Ascending aorta (tissue), 2 donors: ENCODE measurements at regions not wholly inside any gene's neighbourhood (a gene's known extent, or its start where the extent isn't known, plus 50 kb on each side); places are given as distances from the start of the nearest gene placed in this dataset.

Experiments
- DNase-seq, 2 donors: peaks; one replicate each; pipeline ENCODE4 v3.0.0-alpha.2; 2019; ENCODE audit warnings: low spot score in 2 of 2
- H3K27ac ChIP-seq, 2 donors: fragments of 200-600 bp; sonication (generic); one replicate each; pipeline ENCODE4 v1.5.1; 2016 to 2017; ENCODE audit warnings: mild to moderate bottlenecking in 1 of 2
- H3K27me3 ChIP-seq: fragments of 200-600 bp; sonication (generic); one replicate; pipeline ENCODE4 v1.5.1; 2017
- H3K36me3 ChIP-seq, 2 donors: fragments of 200-600 bp; sonication (generic); one replicate each; pipeline ENCODE4 v1.5.1; 2016
- H3K4me1 ChIP-seq, 2 donors: fragments of 200-600 bp; sonication (generic); one replicate each; pipeline ENCODE4 v1.5.1; 2016 to 2017; ENCODE audit warnings: mild to moderate bottlenecking in 1 of 2
- H3K4me3 ChIP-seq, 2 donors: fragments of 200-600 bp; sonication (generic); one replicate each; pipeline ENCODE4 v1.5.1; 2016 to 2017; ENCODE audit warnings: mild to moderate bottlenecking in 1 of 2
- H3K9me3 ChIP-seq, 2 donors: fragments of 200-600 bp; sonication (generic); one replicate each; pipeline ENCODE4 v1.5.1; 2016
- CTCF ChIP-seq, 3 experiments: fragments of 200-600 bp in 2 of 3; fragments of 450-650 bp in 1 of 3; sonication (generic) in 2 of 3; IDR thresholded peaks; one replicate each; pipeline ENCODE4 v1.5.1; 2016 to 2019; ENCODE audit warnings: antibody characterized with exemption in 3 of 3, mild to moderate bottlenecking in 1 of 3, moderate library complexity in 1 of 3
- intact Hi-C: fragments of 100-400 bp; cut with DNase I; formaldehyde crosslinking; loops from one replicate; pipeline ENCODE4 v1.15.1; 2023

GRCh38 chr14:84535976-84536375, 994.0 kb upstream of the FLRT2 start:
- TF ChIP-seq CTCF (IDR thresholded peaks at IDR 0.05): no peak
- Histone ChIP-seq H3K36me3 (no peaks in the 10 kb centered on the region), H3K9me3 (no peaks in the 10 kb centered on the region), H3K27me3 (no peaks in the 10 kb centered on the region), H3K27ac (no peak overlapping the region), H3K4me1 (no peaks in the 10 kb centered on the region), H3K4me3 (no peak overlapping the region)
- intact Hi-C loops: no loop called here
- no peak for DNase-seq

- H3K27ac ChIP-seq: no peak overlapping the region
- H3K4me1 ChIP-seq: no peaks in the 10 kb centered on the region
- H3K36me3 ChIP-seq: no peaks in the 10 kb centered on the region
- intact Hi-C loops: no loop called here
- no peak overlapping the region for H3K4me3 ChIP-seq
- H3K9me3 ChIP-seq: no peaks in the 10 kb centered on the region
- DNase-seq: no peak
- no peaks in the 10 kb centered on the region for H3K27me3 ChIP-seq
- TF ChIP-seq CTCF (IDR thresholded peaks at IDR 0.05): no peak
These were observed 988.9 kb upstream of the FLRT2 start for GRCh38 chr14:84541018-84541417.

GRCh38 chr14:84543859-84544258, 986.1 kb upstream of the FLRT2 start:
- Histone ChIP-seq H3K4me3 (no peak overlapping the region), H3K9me3 (no peaks in the 10 kb centered on the region), H3K27ac (no peak overlapping the region), H3K4me1 (no peaks in the 10 kb centered on the region), H3K27me3 (no peaks in the 10 kb centered on the region), H3K36me3 (no peaks in the 10 kb centered on the region)
- DNase-seq: no peak
- intact Hi-C loops: no loop called here
- no peak for TF ChIP-seq CTCF (IDR thresholded peaks at IDR 0.05)

- Histone ChIP-seq H3K4me1 (no peaks in the 10 kb centered on the region), H3K9me3 (no peaks in the 10 kb centered on the region), H3K27ac (no peak overlapping the region), H3K36me3 (no peaks in the 10 kb centered on the region), H3K4me3 (no peak overlapping the region), H3K27me3 (no peaks in the 10 kb centered on the region)
- no peak for DNase-seq
- no peak for TF ChIP-seq CTCF (IDR thresholded peaks at IDR 0.05)
- intact Hi-C loops: no loop called here
These were observed 985.3 kb upstream of the FLRT2 start for GRCh38 chr14:84544486-84545131.

- Histone ChIP-seq H3K27ac (no peak overlapping the region), H3K27me3 (no peaks in the 10 kb centered on the region), H3K4me3 (no peak overlapping the region), H3K4me1 (no peaks in the 10 kb centered on the region), H3K36me3 (no peaks in the 10 kb centered on the region), H3K9me3 (no peaks in the 10 kb centered on the region)
- intact Hi-C loops: no loop called here
- DNase-seq: no peak
- no peak for TF ChIP-seq CTCF (IDR thresholded peaks at IDR 0.05)
These were observed 983.7 kb upstream of the FLRT2 start for GRCh38 chr14:84546236-84546635.

- Histone ChIP-seq H3K27ac (no peak overlapping the region), H3K4me3 (no peak overlapping the region), H3K4me1 (no peaks in the 10 kb centered on the region), H3K9me3 (no peaks in the 10 kb centered on the region), H3K27me3 (no peaks in the 10 kb centered on the region), H3K36me3 (no peaks in the 10 kb centered on the region)
- no peak for DNase-seq
- TF ChIP-seq CTCF (IDR thresholded peaks at IDR 0.05): no peak
- intact Hi-C loops: no loop called here
These were observed 975.8 kb upstream of the FLRT2 start for GRCh38 chr14:84554136-84554535.
